ENCODE measurements at regions not wholly inside any gene's neighbourhood (a gene's known extent, or its start where the extent isn't known, plus 50 kb on each side); places are given as distances from the start of the nearest gene placed in this dataset.

DNA sequence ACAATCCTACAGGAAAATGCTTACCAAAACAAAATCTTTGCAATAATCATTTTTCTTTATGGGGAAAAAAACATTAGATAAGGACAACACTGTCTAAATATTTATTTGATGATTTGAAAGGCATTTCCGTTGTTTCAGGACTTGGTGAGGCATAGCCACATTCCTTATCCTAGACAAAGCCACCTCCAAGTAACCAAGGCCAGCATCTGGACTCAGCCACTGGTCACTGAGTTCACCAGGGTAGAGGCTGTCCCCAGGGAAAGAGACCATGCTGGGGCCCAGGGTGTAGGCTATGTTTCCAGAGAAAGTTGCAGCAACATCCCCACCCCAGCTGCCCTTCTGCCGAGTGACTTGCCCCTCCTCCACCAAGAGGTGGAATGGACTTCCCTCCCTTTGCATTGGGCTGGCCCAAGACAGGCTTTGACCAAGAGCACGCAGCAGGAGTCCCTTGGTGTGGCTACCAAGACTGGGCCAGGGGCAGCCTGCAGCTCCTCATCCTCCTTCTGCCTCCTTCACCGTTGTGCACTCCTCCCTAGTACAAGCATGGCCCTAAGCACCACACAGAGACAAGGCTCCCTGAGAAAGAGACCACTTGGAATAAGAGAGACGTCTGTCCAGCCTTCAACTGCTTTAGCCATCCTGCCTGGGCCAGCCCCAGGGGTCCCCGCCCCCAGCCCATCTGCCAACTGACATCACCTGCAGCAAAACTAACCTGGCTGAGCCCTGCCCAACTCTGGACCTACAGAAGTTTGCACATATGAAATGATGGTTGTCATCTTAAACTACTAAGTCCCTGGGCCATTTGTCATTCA, 68.1 kb upstream of the SPIN1 start:
- Histone ChIP-seq H3K9me3 (no peaks in the 10 kb centered on the region), H3K4me1 (no peaks in the 10 kb centered on the region), H3K27me3 (no peaks in the 10 kb centered on the region), H3K4me3 (no peak overlapping the region), H3K27ac (no peak overlapping the region), H3K36me3 (no peaks in the 10 kb centered on the region)
- no peak for DNase-seq
- intact Hi-C loops (cut with DNase I), result no loop called here
- TF ChIP-seq POLR2A (IDR thresholded peaks at IDR 0.05), result no peak
- TF ChIP-seq, protein P1, sequence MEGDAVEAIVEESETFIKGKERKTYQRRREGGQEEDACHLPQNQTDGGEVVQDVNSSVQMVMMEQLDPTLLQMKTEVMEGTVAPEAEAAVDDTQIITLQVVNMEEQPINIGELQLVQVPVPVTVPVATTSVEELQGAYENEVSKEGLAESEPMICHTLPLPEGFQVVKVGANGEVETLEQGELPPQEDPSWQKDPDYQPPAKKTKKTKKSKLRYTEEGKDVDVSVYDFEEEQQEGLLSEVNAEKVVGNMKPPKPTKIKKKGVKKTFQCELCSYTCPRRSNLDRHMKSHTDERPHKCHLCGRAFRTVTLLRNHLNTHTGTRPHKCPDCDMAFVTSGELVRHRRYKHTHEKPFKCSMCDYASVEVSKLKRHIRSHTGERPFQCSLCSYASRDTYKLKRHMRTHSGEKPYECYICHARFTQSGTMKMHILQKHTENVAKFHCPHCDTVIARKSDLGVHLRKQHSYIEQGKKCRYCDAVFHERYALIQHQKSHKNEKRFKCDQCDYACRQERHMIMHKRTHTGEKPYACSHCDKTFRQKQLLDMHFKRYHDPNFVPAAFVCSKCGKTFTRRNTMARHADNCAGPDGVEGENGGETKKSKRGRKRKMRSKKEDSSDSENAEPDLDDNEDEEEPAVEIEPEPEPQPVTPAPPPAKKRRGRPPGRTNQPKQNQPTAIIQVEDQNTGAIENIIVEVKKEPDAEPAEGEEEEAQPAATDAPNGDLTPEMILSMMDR (IDR thresholded peaks at IDR 0.05), result no peak
- 71 to 76% methylated on average over 3 to 5 of the region's 6 CpGs for WGBS, 2 donors

DNA sequence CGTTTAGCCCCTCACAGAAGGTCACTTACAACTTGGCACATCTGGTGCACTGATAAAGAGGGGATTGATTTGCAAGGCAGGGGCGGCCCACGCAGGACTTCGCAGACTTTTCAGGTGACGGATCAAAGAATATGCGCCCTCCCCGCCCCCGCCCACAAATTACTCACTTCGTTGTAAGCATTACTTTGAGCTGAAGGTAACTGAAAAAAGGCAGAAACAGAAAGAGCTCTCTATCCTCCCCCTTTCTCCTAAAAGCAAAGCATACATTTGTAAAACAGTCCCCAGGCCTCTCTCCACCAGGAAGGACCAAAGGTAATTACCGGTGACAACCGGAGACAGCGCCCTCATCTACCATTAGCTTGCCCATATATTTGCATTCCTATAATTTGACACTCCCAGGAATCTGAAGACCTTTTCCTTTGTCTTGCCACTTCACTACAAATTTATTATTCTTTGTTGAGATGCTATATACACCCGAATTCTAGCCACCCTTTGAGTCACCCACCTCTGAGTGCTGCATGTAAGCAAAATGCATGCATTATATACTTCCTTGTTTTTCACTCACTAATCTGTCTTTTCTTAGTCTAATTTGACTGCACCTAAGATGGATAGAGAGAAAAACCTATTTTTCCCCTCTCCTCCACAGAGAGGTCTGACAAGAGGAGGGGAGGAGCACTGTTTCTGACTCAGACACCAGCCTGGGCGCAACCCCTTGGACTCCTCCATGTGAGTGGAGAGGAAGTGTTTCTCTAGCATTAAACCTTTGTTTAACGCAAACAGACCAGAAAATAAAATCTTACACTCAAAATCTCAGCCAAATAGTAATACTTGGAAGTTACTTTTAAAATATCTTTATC, 74.7 kb upstream of the SPIN1 start:
- H3K9me3 ChIP-seq, result no peaks in the 10 kb centered on the region
- 58 to 61% methylated on average over 12 to 14 of the region's 15 CpGs for WGBS, 2 donors
- no peak overlapping the region for H3K27ac ChIP-seq
- DNase-seq, result no peak
- TF ChIP-seq, protein P1 (IDR thresholded peaks at IDR 0.05), result no peak
- no peak for TF ChIP-seq POLR2A (IDR thresholded peaks at IDR 0.05)
- no peak overlapping the region for H3K4me3 ChIP-seq
- intact Hi-C loops (cut with DNase I), result no loop called here
- H3K27me3 ChIP-seq, result peaks cover 0 to under 1% (median 0%) of the 10 kb centered on the region in 4 donors
- H3K4me1 ChIP-seq, result no peaks in the 10 kb centered on the region
- no peaks in the 10 kb centered on the region for H3K36me3 ChIP-seq

DNA sequence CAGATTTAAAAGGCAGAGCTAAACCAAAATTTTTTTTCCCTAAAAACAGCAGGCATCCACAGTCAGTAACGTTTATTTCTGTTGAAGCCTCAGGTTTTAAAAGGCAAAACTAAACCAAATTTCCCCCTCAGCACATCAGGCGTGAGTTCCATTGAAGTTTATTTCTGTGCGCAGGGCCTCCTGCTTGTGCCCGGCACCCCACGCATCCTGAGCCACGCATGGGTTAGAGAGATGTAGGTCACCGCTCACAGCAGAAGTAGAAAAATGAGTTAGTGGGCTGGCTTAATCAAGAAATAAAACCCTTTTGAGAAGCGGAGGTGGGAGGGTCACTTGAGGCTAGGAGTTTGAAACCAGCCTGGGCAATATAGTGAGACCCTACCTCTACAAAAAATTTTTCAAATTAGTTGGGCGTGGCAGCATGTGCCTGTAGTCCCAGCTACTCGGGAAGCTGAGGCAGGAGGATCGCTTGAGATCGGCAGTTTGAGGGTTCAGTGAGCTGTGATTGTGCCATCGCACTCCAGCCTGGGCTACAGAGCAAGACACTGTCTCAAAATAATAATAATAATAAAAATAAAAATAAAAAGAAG, 75.6 kb upstream of the SPIN1 start:
- H3K27ac ChIP-seq, result no peak overlapping the region
- no peak overlapping the region for H3K4me3 ChIP-seq
- WGBS, 2 donors, result 72 to 79% methylated on average over 13 of the region's 13 CpGs
- H3K4me1 ChIP-seq, result no peaks in the 10 kb centered on the region
- no peak for TF ChIP-seq POLR2A (IDR thresholded peaks at IDR 0.05)
- TF ChIP-seq, protein P1 (IDR thresholded peaks at IDR 0.05), result no peak
- peaks cover 0 to 9% (median 0%) of the 10 kb centered on the region in 4 donors for H3K27me3 ChIP-seq
- intact Hi-C loops (cut with DNase I), result no loop called here
- H3K36me3 ChIP-seq, result no peaks in the 10 kb centered on the region
- no peaks in the 10 kb centered on the region for H3K9me3 ChIP-seq
- DNase-seq, result no peak

DNA sequence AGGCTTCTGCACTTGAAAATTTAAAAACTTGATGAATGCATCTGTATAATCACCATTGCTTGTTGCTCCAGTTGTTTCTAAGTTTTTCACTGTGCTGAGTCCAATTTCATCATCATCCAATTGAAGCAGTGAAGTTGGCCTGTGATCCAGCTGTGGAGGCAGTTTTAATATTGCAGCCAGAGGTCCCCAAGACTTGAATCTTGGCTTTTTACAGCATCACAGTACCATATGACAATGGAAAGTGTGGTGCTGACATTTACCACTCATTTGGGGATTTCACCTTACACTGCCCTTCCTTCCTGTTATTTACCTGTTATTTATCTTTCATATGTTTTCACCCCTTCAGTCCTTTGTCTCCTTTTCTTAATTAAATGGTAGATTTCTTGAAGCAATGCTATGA, 76.2 kb upstream of the SPIN1 start:
- Histone ChIP-seq H3K4me1 (no peaks in the 10 kb centered on the region), H3K9me3 (no peaks in the 10 kb centered on the region), H3K27ac (no peak overlapping the region), H3K36me3 (no peaks in the 10 kb centered on the region), H3K27me3 (peaks cover 0 to 15% (median 0%) of the 10 kb centered on the region in 4 donors), H3K4me3 (no peak overlapping the region)
- no peak for DNase-seq
- TF ChIP-seq POLR2A (IDR thresholded peaks at IDR 0.05), result no peak
- TF ChIP-seq, protein P1 (IDR thresholded peaks at IDR 0.05), result no peak
- intact Hi-C loops (cut with DNase I), result no loop called here

Measured in esophagus squamous epithelium (tissue), 5 donors.